Liver (tissue), 8 donors: ENCODE measurements at regions not wholly inside any gene's neighbourhood (a gene's known extent, or its start where the extent isn't known, plus 50 kb on each side); places are given as distances from the start of the nearest gene placed in this dataset.
A peak's percentile ranks its signal among the peaks of the same experiment; 100 is the strongest.

Experiments used
- DNase-seq: peaks from one replicate; pipeline ENCODE4 v3.0.0-alpha.2; 2017; ENCODE audit warnings: low spot score
- H3K27ac ChIP-seq, 2 donors: one replicate each; pipeline ENCODE4 v1.7.0; 2013; ENCODE audit warnings: inconsistent platforms in 2 of 2, low read length in 2 of 2, control low read depth in 1 of 2, low read depth in 1 of 2, mild to moderate bottlenecking in 1 of 2
- H3K27me3 ChIP-seq, 4 donors: one replicate each; pipeline versions ENCODE4 v1.6.1 to v1.7.0; 2013; ENCODE audit warnings: low read length in 3 of 4, inconsistent platforms in 1 of 4, mild to moderate bottlenecking in 1 of 4, moderate library complexity in 1 of 4; ENCODE audit not compliant: control insufficient read depth in 4 of 4, insufficient read depth in 4 of 4
- H3K36me3 ChIP-seq, 4 donors: one replicate each; pipeline versions ENCODE4 v1.6.1 to v1.7.0; 2013; ENCODE audit warnings: low read length in 3 of 4, mild to moderate bottlenecking in 3 of 4, low read depth in 1 of 4, moderate library complexity in 1 of 4; ENCODE audit not compliant: control insufficient read depth in 4 of 4, insufficient read depth in 3 of 4
- H3K4me1 ChIP-seq, 4 donors: one replicate each; pipeline versions ENCODE4 v1.6.1 to v1.7.0; 2013; ENCODE audit warnings: low read length in 3 of 4, mild to moderate bottlenecking in 3 of 4, moderate library complexity in 1 of 4; ENCODE audit not compliant: control insufficient read depth in 4 of 4, insufficient read depth in 4 of 4
- H3K4me3 ChIP-seq, 3 donors: one replicate each; pipeline versions ENCODE4 v1.6.1 to v1.7.0; 2013; ENCODE audit warnings: low read length in 3 of 3, control low read depth in 1 of 3, low read depth in 1 of 3, mild to moderate bottlenecking in 1 of 3
- H3K9ac ChIP-seq, 2 donors: one replicate each; pipeline ENCODE4 v1.7.0; 2013; ENCODE audit warnings: low read length in 2 of 2, mild to moderate bottlenecking in 2 of 2, moderate library complexity in 2 of 2, control low read depth in 1 of 2, low read depth in 1 of 2
- H3K9me3 ChIP-seq, 4 donors: one replicate each; pipeline versions ENCODE4 v1.6.1 to v1.7.0; 2013; ENCODE audit warnings: low read length in 3 of 4; ENCODE audit not compliant: control insufficient read depth in 4 of 4
- EGR1 ChIP-seq, 2 donors: IDR thresholded peaks; 2 replicates each; pipeline ENCODE4 v1.6.1; 2016 to 2018; ENCODE audit warnings: antibody characterized with exemption in 2 of 2, low read depth in 2 of 2
- FOXA1 ChIP-seq: IDR thresholded peaks from 2 replicates; pipeline ENCODE4 v1.6.1; 2016; ENCODE audit warnings: antibody characterized with exemption
- FOXA2 ChIP-seq: IDR thresholded peaks from 2 replicates; pipeline ENCODE4 v1.6.1; 2016; ENCODE audit warnings: antibody characterized with exemption
- GABPA ChIP-seq, 2 donors: IDR thresholded peaks in 1 of 2; conservative IDR thresholded peaks in 1 of 2; 2 replicates each; pipeline ENCODE4 v1.6.1; 2016; ENCODE audit warnings: antibody characterized with exemption in 2 of 2, mild to moderate bottlenecking in 1 of 2, moderate library complexity in 1 of 2
- HNF4A ChIP-seq, 2 donors: conservative IDR thresholded peaks; 2 replicates each; pipeline ENCODE4 v1.6.1; 2016; ENCODE audit warnings: antibody characterized with exemption in 2 of 2, mild to moderate bottlenecking in 2 of 2
- HNF4G ChIP-seq: IDR thresholded peaks from 2 replicates; pipeline ENCODE4 v1.6.1; 2016; ENCODE audit warnings: antibody characterized with exemption
- JUND ChIP-seq, 2 donors: IDR thresholded peaks; 2 replicates each; pipeline ENCODE4 v1.6.1; 2016; ENCODE audit warnings: antibody characterized with exemption in 2 of 2
- NR2F2 ChIP-seq: IDR thresholded peaks from 2 replicates; pipeline ENCODE4 v1.6.1; 2016; ENCODE audit warnings: antibody characterized with exemption
- RAD21 ChIP-seq, 2 donors: IDR thresholded peaks; 2 replicates each; pipeline ENCODE4 v1.6.1; 2016; ENCODE audit warnings: antibody characterized with exemption in 2 of 2, mild to moderate bottlenecking in 2 of 2
- RXRA ChIP-seq, 2 donors: IDR thresholded peaks; 2 replicates each; pipeline ENCODE4 v1.6.1; 2017 to 2018; ENCODE audit warnings: antibody characterized with exemption in 2 of 2, mild to moderate bottlenecking in 1 of 2
- SP1 ChIP-seq: IDR thresholded peaks from 2 replicates; pipeline ENCODE4 v1.6.1; 2018; ENCODE audit warnings: antibody characterized with exemption, mild to moderate bottlenecking
- TAF1 ChIP-seq: conservative IDR thresholded peaks from 2 replicates; pipeline ENCODE4 v1.6.1; 2016; ENCODE audit warnings: antibody characterized with exemption, mild to moderate bottlenecking
- YY1 ChIP-seq: IDR thresholded peaks from 2 replicates; pipeline ENCODE4 v1.6.1; 2016; ENCODE audit warnings: antibody characterized with exemption, mild to moderate bottlenecking
- WGBS: extraction: QIAGEN DNeasy Blood & Tissue Kit; methylation state at CpG from one replicate; pipeline ENCODE4 v1.1.7; 2013; 5-methylcytosine and 5-hydroxymethylcytosine counted together
- TF ChIP-seq, protein P1 (sequence below): IDR thresholded peaks from 2 replicates; pipeline ENCODE4 v1.6.1; 2016; ENCODE audit warnings: antibody characterized with exemption
- TF ChIP-seq, protein P2 (sequence below): fragments of 150-350 bp; IDR thresholded peaks from 2 replicates; pipeline ENCODE4 v1.5.1; 2017; ENCODE audit warnings: improper control_type of control experiment, low read depth, low read length; ENCODE audit not compliant: missing input control
- TF ChIP-seq, protein P3 (sequence below): IDR thresholded peaks from 2 replicates; pipeline ENCODE4 v1.6.1; 2016; ENCODE audit warnings: antibody characterized with exemption
- TF ChIP-seq, protein P4 (sequence below): IDR thresholded peaks from 2 replicates; pipeline ENCODE4 v1.6.1; 2016; ENCODE audit warnings: antibody characterized with exemption, mild to moderate bottlenecking
- TF ChIP-seq, protein P5 (sequence below): IDR thresholded peaks from 2 replicates; pipeline ENCODE4 v1.6.1; 2016; ENCODE audit warnings: antibody characterized with exemption
- donor health status: healthy.
- donor health status: healthy.
- donor health status: healthy.
- donor health status: healthy.
- donor health status: healthy.

DNA sequence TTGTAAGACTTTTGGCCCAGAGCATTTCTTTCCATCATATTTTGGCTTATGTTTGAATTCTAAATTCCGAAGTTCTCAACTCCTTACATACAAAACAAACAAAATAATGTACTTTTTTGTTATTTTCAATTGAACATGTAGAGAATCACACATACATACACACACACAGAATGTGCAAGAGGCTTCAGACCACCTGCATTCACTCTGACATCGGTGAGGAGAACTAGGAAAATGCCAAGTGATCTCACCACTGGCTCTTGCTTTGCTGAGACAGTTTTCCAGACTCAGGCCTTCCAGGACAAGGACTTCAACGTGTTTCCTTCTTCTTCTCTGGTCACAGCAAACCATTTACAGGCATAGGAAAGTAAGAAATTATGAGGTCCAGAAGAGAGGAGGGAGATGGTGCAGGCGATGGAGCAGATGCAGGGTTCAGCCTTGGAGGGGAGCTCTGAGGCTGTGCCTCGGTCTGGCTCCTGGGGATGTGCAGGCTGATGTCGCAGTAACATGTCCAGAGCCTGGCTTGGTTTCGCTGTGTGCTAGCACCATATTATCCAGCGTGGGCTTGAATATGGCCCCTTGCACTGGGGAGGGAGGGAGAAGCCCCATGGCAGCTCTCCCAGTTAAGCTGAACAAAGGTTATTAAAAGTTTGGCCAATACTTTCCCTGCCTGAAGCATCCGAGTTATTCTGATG is 93.4 kb downstream of the DACT2 start:
- Histone ChIP-seq H3K4me3 (no peak overlapping the region), H3K4me1 (peaks cover 4 to 22% (median 9%) of the 10 kb centered on the region in 4 donors), H3K9ac (no peak overlapping the region), H3K27ac (no peak overlapping the region), H3K36me3 (no peaks in the 10 kb centered on the region), H3K9me3 (no peaks in the 10 kb centered on the region), H3K27me3 (no peaks in the 10 kb centered on the region)
- TF ChIP-seq FOXA1: no peak
- TF ChIP-seq, protein P1, sequence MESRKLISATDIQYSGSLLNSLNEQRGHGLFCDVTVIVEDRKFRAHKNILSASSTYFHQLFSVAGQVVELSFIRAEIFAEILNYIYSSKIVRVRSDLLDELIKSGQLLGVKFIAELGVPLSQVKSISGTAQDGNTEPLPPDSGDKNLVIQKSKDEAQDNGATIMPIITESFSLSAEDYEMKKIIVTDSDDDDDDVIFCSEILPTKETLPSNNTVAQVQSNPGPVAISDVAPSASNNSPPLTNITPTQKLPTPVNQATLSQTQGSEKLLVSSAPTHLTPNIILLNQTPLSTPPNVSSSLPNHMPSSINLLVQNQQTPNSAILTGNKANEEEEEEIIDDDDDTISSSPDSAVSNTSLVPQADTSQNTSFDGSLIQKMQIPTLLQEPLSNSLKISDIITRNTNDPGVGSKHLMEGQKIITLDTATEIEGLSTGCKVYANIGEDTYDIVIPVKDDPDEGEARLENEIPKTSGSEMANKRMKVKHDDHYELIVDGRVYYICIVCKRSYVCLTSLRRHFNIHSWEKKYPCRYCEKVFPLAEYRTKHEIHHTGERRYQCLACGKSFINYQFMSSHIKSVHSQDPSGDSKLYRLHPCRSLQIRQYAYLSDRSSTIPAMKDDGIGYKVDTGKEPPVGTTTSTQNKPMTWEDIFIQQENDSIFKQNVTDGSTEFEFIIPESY: no peak
- TF ChIP-seq, protein P2, sequence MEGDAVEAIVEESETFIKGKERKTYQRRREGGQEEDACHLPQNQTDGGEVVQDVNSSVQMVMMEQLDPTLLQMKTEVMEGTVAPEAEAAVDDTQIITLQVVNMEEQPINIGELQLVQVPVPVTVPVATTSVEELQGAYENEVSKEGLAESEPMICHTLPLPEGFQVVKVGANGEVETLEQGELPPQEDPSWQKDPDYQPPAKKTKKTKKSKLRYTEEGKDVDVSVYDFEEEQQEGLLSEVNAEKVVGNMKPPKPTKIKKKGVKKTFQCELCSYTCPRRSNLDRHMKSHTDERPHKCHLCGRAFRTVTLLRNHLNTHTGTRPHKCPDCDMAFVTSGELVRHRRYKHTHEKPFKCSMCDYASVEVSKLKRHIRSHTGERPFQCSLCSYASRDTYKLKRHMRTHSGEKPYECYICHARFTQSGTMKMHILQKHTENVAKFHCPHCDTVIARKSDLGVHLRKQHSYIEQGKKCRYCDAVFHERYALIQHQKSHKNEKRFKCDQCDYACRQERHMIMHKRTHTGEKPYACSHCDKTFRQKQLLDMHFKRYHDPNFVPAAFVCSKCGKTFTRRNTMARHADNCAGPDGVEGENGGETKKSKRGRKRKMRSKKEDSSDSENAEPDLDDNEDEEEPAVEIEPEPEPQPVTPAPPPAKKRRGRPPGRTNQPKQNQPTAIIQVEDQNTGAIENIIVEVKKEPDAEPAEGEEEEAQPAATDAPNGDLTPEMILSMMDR: peak; percentile 19
- TF ChIP-seq RXRA (IDR thresholded peaks at IDR 0.05): no peak
- TF ChIP-seq RAD21 (IDR thresholded peaks at IDR 0.05): peak; percentile 73 to 75
- peak; percentile 13 for TF ChIP-seq YY1
- TF ChIP-seq, protein P3, sequence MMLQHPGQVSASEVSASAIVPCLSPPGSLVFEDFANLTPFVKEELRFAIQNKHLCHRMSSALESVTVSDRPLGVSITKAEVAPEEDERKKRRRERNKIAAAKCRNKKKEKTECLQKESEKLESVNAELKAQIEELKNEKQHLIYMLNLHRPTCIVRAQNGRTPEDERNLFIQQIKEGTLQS: no peak
- no peak for TF ChIP-seq NR2F2
- TF ChIP-seq HNF4A (conservative IDR thresholded peaks at IDR 0.05): peak in 1 of 2 donors; percentile 24
- no peak for TF ChIP-seq TAF1
- TF ChIP-seq FOXA2: no peak
- no peak for TF ChIP-seq JUND (IDR thresholded peaks at IDR 0.05)
- TF ChIP-seq, protein P4, sequence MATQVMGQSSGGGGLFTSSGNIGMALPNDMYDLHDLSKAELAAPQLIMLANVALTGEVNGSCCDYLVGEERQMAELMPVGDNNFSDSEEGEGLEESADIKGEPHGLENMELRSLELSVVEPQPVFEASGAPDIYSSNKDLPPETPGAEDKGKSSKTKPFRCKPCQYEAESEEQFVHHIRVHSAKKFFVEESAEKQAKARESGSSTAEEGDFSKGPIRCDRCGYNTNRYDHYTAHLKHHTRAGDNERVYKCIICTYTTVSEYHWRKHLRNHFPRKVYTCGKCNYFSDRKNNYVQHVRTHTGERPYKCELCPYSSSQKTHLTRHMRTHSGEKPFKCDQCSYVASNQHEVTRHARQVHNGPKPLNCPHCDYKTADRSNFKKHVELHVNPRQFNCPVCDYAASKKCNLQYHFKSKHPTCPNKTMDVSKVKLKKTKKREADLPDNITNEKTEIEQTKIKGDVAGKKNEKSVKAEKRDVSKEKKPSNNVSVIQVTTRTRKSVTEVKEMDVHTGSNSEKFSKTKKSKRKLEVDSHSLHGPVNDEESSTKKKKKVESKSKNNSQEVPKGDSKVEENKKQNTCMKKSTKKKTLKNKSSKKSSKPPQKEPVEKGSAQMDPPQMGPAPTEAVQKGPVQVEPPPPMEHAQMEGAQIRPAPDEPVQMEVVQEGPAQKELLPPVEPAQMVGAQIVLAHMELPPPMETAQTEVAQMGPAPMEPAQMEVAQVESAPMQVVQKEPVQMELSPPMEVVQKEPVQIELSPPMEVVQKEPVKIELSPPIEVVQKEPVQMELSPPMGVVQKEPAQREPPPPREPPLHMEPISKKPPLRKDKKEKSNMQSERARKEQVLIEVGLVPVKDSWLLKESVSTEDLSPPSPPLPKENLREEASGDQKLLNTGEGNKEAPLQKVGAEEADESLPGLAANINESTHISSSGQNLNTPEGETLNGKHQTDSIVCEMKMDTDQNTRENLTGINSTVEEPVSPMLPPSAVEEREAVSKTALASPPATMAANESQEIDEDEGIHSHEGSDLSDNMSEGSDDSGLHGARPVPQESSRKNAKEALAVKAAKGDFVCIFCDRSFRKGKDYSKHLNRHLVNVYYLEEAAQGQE: no peak
- no peak for TF ChIP-seq HNF4G
- TF ChIP-seq GABPA (IDR thresholded peaks at IDR 0.05 in 1 of 2, conservative IDR thresholded peaks at IDR 0.05 in 1 of 2): no peak
- TF ChIP-seq SP1: no peak
- TF ChIP-seq EGR1 (IDR thresholded peaks at IDR 0.05; ENCODE audit: low read depth in 2 of 2): no peak
- TF ChIP-seq, protein P5, sequence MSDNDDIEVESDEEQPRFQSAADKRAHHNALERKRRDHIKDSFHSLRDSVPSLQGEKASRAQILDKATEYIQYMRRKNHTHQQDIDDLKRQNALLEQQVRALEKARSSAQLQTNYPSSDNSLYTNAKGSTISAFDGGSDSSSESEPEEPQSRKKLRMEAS: no peak
- DNase-seq: no peak
- 61% methylated on average over 9 of the region's 9 CpGs for WGBS
